Left lung (tissue), 4 donors: ENCODE measurements at regions not wholly inside any gene's neighbourhood (a gene's known extent, or its start where the extent isn't known, plus 50 kb on each side); places are given as distances from the start of the nearest gene placed in this dataset.

ENCODE experiments used
- ATAC-seq: fragments of 200-7000 bp; cut with Tn5 transposase; one replicate; pipeline ENCODE4 v1.9.1; 2020; ENCODE audit warnings: moderate library complexity
- DNase-seq, 4 donors: peaks; one replicate each; pipeline ENCODE4 v3.0.0-alpha.2; 2013 to 2020
- H3K27ac ChIP-seq, 2 donors: fragments of 200-600 bp; sonication (generic) in 1 of 2; one replicate each; pipeline versions ENCODE4 v1.5.0 to v1.8.0; 2020 to 2021
- H3K27me3 ChIP-seq, 2 donors: fragments of 200-600 bp; sonication (generic) in 1 of 2; one replicate each; pipeline versions ENCODE4 v1.5.0 to v1.8.0; 2020 to 2021
- H3K36me3 ChIP-seq, 2 donors: fragments of 200-600 bp; sonication (generic) in 1 of 2; one replicate each; pipeline versions ENCODE4 v1.5.0 to v1.8.0; 2020 to 2021
- H3K4me1 ChIP-seq, 2 donors: fragments of 200-600 bp; one replicate each; pipeline ENCODE4 v1.8.0; 2021
- H3K4me3 ChIP-seq, 2 donors: fragments of 200-600 bp; sonication (generic) in 1 of 2; one replicate each; pipeline versions ENCODE4 v1.5.0 to v1.8.0; 2020 to 2021; ENCODE audit warnings: mild to moderate bottlenecking in 1 of 2
- H3K9me3 ChIP-seq, 2 donors: fragments of 200-600 bp; sonication (generic) in 1 of 2; one replicate each; pipeline versions ENCODE4 v1.5.0 to v1.8.0; 2020 to 2021
- intact Hi-C, 2 donors: fragments of 100-400 bp; cut with DNase I; formaldehyde crosslinking; loops; one replicate each; pipeline versions ENCODE4 v1.11.2 to v1.14.2; 2022
- TF ChIP-seq, protein P1 (sequence below), 2 donors: fragments of 200-600 bp; sonication (generic) in 1 of 2; IDR thresholded peaks; one replicate each; pipeline versions ENCODE4 v1.5.0 to v1.8.0; 2021; ENCODE audit warnings: antibody characterized with exemption in 2 of 2
- donor health status: DM: no; HTN: yes; CAD: no.
- donor health status: DM: no; HTN: no; CAD: no.

DNA sequence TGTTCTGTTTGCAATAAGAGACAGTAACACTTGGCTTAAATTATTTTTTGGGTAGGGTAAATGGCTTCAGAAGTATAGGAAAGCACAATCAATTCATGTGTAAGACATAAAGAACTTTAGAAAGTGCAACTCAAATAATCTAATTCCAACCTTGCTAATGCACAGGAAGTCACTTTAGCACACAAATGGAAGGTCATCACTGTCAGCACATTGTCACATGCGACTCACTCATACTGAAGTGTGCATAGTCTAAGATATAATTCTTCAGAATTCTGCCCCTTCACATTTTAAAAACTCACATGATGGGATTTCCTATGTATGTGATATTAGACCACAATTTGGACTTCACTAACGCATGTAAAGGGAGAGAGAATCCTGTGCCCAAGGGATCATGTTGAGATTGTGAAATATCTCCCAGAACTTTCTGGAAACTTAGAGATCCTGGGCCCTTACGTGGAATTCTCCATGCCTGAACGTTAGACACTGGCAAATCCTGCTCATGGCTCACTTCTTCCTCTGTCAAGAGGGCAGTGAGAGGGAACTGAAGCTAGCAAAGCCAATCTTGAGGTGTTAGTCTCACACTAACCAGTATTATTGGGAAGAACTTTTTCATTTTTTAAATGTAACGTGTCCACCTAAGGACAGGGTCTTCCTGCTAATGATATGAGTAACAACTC is 403.2 kb upstream of the PTGER4 start:
- intact Hi-C loops = no loop called here
- H3K4me3 ChIP-seq = no peak overlapping the region
- H3K36me3 ChIP-seq = no peaks in the 10 kb centered on the region
- no peaks in the 10 kb centered on the region for H3K27me3 ChIP-seq
- H3K27ac ChIP-seq = no peak overlapping the region
- TF ChIP-seq, protein P1, sequence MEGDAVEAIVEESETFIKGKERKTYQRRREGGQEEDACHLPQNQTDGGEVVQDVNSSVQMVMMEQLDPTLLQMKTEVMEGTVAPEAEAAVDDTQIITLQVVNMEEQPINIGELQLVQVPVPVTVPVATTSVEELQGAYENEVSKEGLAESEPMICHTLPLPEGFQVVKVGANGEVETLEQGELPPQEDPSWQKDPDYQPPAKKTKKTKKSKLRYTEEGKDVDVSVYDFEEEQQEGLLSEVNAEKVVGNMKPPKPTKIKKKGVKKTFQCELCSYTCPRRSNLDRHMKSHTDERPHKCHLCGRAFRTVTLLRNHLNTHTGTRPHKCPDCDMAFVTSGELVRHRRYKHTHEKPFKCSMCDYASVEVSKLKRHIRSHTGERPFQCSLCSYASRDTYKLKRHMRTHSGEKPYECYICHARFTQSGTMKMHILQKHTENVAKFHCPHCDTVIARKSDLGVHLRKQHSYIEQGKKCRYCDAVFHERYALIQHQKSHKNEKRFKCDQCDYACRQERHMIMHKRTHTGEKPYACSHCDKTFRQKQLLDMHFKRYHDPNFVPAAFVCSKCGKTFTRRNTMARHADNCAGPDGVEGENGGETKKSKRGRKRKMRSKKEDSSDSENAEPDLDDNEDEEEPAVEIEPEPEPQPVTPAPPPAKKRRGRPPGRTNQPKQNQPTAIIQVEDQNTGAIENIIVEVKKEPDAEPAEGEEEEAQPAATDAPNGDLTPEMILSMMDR (IDR thresholded peaks at IDR 0.05) = no peak
- H3K4me1 ChIP-seq = no peaks in the 10 kb centered on the region
- no peak for DNase-seq
- no peak for ATAC-seq
- no peaks in the 10 kb centered on the region for H3K9me3 ChIP-seq

DNA sequence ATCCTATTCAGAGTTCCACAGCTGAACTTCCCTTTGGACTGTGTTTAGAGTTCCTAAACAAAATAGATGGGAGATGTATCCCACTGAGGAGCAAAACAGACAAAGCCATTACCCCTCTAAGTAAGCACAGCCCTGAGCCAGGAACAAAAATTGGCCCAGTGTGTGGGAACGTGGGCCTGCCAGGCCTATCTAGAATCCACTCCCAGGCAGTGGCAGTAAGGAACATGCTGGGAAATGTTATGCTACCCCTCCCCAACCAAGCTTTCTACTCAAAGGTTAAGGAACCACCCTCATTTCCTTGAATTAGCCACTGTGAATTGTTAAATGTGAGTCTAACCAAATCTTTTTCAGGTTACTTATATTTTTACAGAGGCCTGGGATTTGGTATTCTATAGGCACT is 405.1 kb upstream of the PTGER4 start:
- TF ChIP-seq, protein P1 (IDR thresholded peaks at IDR 0.05) = no peak
- Histone ChIP-seq H3K36me3 (no peaks in the 10 kb centered on the region), H3K27me3 (no peaks in the 10 kb centered on the region), H3K9me3 (no peaks in the 10 kb centered on the region), H3K4me1 (no peaks in the 10 kb centered on the region), H3K4me3 (no peak overlapping the region), H3K27ac (no peak overlapping the region)
- no peak for ATAC-seq
- intact Hi-C loops = no loop called here
- no peak for DNase-seq

DNA sequence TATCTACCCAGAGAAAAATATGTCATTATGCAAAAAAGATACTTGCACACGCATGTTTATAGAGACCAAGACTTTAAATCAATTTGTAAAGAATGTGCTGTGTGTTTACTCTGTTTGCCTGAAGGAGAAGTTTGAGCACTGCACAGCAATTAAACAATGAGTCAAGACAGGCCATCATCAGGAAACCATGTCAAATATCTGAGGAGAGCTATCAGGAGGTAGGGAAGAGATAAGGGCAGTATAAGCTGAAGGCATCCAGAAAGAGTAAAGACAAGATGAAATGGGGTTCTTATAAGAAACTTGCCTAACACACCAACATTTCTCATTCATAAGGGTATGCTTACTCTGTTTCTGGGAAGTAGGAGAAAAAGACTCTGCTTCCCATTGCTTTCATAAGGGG is 405.8 kb upstream of the PTGER4 start:
- Histone ChIP-seq H3K4me1 (no peaks in the 10 kb centered on the region), H3K9me3 (no peaks in the 10 kb centered on the region), H3K27me3 (no peaks in the 10 kb centered on the region), H3K27ac (no peak overlapping the region), H3K36me3 (no peaks in the 10 kb centered on the region), H3K4me3 (no peak overlapping the region)
- TF ChIP-seq, protein P1 (IDR thresholded peaks at IDR 0.05) = no peak
- intact Hi-C loops = no loop called here
- no peak for DNase-seq
- no peak for ATAC-seq

DNA sequence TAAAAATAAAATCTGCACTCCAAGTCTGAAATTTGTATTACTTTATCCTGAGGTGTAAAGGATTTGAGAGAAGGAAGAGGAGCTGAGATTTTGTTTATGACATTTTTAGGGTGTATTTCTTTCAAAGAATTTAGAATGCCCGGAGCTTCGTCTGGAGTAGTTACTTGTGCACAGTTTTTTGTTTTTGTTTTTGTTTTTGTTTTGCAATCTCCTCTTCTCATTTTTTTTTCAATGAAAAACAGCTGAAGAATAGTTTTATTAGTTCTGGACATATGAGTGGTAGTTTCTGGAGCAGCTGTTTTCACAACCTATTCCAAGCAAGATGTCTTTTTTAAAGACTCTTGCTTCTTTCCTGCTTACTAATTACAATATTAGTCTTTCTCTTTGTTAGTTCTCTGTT is 408.2 kb upstream of the PTGER4 start:
- H3K27me3 ChIP-seq = no peaks in the 10 kb centered on the region
- TF ChIP-seq, protein P1 (IDR thresholded peaks at IDR 0.05) = no peak
- DNase-seq (no peak), ATAC-seq (no peak)
- H3K4me3 ChIP-seq = no peak overlapping the region
- intact Hi-C loops = no loop called here
- H3K9me3 ChIP-seq = no peaks in the 10 kb centered on the region
- no peak overlapping the region for H3K27ac ChIP-seq
- H3K4me1 ChIP-seq = no peaks in the 10 kb centered on the region
- H3K36me3 ChIP-seq = no peaks in the 10 kb centered on the region

DNA sequence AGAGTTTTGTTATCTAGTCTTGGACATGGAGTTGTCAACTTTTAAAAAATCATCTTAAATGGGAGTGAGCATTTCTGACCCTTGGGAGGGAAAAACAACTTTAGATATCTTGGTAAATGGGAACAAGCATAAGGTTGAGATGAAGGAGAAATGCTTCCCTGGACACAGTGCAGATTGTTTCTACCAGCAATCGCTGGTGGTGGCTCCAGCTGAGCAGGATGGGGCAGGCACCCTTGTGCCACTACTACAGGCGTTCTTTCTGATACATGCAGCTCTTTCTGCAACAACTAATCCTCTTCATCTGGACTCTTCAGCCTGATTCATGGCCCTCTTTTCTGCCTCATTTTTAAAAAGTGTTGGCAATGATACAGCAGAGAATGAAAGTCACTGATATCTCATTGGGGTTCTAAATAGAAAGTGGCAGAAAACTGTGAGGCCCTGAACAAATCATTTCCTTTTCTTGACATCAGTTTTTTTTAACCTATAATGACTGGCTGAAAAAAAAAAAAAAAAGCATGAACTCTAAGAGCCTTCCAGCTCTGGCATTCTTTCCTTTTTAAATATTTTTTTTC is 409.4 kb upstream of the PTGER4 start:
- no peaks in the 10 kb centered on the region for H3K4me1 ChIP-seq
- intact Hi-C loops = no loop called here
- DNase-seq = no peak
- TF ChIP-seq, protein P1 (IDR thresholded peaks at IDR 0.05) = no peak
- no peak for ATAC-seq
- no peak overlapping the region for H3K27ac ChIP-seq
- no peaks in the 10 kb centered on the region for H3K27me3 ChIP-seq
- no peak overlapping the region for H3K4me3 ChIP-seq
- no peaks in the 10 kb centered on the region for H3K36me3 ChIP-seq
- H3K9me3 ChIP-seq = no peaks in the 10 kb centered on the region
